Nephron (organoid): ENCODE measurements at regions not wholly inside any gene's neighbourhood (a gene's known extent, or its start where the extent isn't known, plus 50 kb on each side); places are given as distances from the start of the nearest gene placed in this dataset.
"Not testable (repeated sequence)": the region's sequence is repeated elsewhere in the genome, so short reads cannot be mapped to it uniquely, and the experiment has no call there.

Experiments used
- H3K27ac Mint-ChIP-seq, 3 experiments: 2 replicates each; pipeline ENCODE4 v1.8.0; 2020; ENCODE audit warnings: mixed read lengths in 3 of 3, mild to moderate bottlenecking in 2 of 3, moderate library complexity in 1 of 3
- H3K27me3 Mint-ChIP-seq: 2 replicates; pipeline ENCODE4 v1.8.0; 2021; ENCODE audit warnings: low read depth, mild to moderate bottlenecking, moderate library complexity, mixed read lengths
- H3K36me3 Mint-ChIP-seq: 2 replicates; pipeline ENCODE4 v1.8.0; 2020; ENCODE audit warnings: low read depth, mixed read lengths
- H3K4me1 Mint-ChIP-seq: 2 replicates; pipeline ENCODE4 v1.8.0; 2020; ENCODE audit warnings: mixed read lengths
- H3K4me3 Mint-ChIP-seq, 3 experiments: 2 replicates each; pipeline ENCODE4 v1.8.0; 2020; ENCODE audit warnings: mild to moderate bottlenecking in 3 of 3, mixed read lengths in 3 of 3, moderate library complexity in 2 of 3
- H3K9me3 Mint-ChIP-seq: 2 replicates; pipeline ENCODE4 v1.8.0; 2020; ENCODE audit warnings: mixed read lengths
- TF ChIP-seq, protein P1 (sequence below), 3 experiments: fragments of 200-600 bp; sonication (generic); IDR thresholded peaks; one replicate each; pipeline ENCODE4 v1.5.0; 2021; ENCODE audit warnings: antibody characterized with exemption in 3 of 3; ENCODE audit not compliant: unreplicated experiment in 3 of 3

DNA sequence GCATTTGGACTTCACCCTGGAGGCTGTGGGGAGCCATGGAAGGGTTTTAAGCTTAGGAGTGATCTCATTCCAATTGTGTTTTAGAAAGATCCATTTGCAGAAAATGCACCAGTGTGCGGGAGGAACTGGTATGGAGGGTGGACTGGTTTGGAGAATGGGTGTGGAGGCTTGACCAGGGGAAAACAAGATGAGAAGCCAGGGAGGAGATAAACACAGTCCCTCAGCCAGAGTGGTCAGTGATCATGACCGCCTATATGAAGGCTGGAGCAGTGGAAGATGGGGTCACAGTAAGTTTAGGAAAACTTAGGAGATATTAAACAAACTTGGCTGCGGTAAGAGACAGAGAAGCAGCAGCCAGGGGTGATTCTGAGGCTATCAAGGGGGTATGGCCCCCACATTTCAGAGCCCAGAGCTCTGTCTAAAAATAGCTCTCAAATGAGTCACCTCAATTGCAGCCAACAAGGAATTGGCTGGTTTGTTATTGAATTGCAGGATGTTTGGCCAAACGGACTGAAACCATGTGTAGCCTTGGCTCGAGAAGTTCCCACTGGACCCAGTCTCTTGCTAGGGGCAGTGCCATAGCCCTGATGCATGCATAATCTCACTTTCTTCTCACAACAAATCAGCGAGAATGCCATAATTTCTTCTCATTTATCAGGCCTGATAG, 159.9 kb upstream of the TOP1 start:
- H3K4me1 Mint-ChIP-seq, result peaks cover 33% of the 10 kb centered on the region
- H3K36me3 Mint-ChIP-seq, result no peaks in the 10 kb centered on the region
- TF ChIP-seq, protein P1, sequence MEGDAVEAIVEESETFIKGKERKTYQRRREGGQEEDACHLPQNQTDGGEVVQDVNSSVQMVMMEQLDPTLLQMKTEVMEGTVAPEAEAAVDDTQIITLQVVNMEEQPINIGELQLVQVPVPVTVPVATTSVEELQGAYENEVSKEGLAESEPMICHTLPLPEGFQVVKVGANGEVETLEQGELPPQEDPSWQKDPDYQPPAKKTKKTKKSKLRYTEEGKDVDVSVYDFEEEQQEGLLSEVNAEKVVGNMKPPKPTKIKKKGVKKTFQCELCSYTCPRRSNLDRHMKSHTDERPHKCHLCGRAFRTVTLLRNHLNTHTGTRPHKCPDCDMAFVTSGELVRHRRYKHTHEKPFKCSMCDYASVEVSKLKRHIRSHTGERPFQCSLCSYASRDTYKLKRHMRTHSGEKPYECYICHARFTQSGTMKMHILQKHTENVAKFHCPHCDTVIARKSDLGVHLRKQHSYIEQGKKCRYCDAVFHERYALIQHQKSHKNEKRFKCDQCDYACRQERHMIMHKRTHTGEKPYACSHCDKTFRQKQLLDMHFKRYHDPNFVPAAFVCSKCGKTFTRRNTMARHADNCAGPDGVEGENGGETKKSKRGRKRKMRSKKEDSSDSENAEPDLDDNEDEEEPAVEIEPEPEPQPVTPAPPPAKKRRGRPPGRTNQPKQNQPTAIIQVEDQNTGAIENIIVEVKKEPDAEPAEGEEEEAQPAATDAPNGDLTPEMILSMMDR (IDR thresholded peaks at IDR 0.05; ENCODE audit: unreplicated experiment in 3 of 3), result no peak
- peak overlapping the region; percentile 55 to 75 (median 65) for H3K27ac Mint-ChIP-seq
- H3K4me3 Mint-ChIP-seq, result no peak overlapping the region
- H3K9me3 Mint-ChIP-seq, result peaks cover 3% of the 10 kb centered on the region
- H3K27me3 Mint-ChIP-seq, result peaks cover 9% of the 10 kb centered on the region

DNA sequence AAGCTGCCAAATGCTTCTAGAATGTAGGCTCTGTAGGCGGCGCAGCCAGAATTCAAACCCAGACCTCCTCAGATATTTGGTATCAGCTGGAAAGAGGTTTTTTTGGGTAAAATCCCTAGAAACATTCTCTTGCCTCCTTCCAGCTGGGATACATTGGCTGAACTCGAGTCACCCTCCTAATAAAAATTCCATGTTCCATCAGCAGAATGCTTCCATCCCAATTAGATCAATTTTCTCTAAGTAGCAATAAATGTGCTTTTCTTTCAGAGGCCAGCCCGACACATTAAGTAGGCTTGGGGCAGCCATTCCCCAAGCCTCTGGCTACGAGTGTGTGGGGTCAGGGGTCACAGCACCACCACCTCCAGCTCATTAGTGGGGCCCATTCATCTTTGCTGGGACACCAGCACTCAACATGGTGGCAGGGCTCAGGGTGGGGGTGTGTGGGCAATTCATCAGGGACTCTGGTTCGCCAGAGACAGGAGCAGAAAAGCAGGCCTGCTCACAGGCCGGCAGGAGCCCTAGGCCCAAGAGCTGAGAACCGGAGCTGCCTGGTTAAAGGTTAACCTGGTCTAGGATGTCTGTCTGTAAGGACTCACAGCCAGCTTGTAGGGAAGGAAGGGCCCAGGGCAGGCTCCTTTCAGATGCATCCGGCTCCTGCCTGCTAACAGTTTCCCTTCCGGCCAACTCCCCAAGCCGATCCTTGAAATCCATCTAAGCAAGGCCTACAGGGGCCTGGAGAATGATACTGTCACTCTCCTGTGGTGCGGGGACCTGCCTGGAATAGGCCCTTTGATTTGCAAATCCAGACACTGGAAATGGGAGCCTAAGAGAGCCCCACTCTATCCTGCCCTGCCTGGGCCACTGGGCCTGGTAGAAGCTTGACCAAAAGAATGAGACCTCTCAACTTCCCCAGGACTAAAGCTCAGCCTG, 159.1 kb upstream of the TOP1 start:
- H3K27ac Mint-ChIP-seq, result peak overlapping the region; percentile 55 to 75 (median 65)
- no peaks in the 10 kb centered on the region for H3K36me3 Mint-ChIP-seq
- no peak overlapping the region for H3K4me3 Mint-ChIP-seq
- peaks cover 3% of the 10 kb centered on the region for H3K9me3 Mint-ChIP-seq
- peaks cover 26% of the 10 kb centered on the region for H3K4me1 Mint-ChIP-seq
- TF ChIP-seq, protein P1 (IDR thresholded peaks at IDR 0.05; ENCODE audit: unreplicated experiment in 3 of 3), result no peak
- H3K27me3 Mint-ChIP-seq, result peaks cover 12% of the 10 kb centered on the region

DNA sequence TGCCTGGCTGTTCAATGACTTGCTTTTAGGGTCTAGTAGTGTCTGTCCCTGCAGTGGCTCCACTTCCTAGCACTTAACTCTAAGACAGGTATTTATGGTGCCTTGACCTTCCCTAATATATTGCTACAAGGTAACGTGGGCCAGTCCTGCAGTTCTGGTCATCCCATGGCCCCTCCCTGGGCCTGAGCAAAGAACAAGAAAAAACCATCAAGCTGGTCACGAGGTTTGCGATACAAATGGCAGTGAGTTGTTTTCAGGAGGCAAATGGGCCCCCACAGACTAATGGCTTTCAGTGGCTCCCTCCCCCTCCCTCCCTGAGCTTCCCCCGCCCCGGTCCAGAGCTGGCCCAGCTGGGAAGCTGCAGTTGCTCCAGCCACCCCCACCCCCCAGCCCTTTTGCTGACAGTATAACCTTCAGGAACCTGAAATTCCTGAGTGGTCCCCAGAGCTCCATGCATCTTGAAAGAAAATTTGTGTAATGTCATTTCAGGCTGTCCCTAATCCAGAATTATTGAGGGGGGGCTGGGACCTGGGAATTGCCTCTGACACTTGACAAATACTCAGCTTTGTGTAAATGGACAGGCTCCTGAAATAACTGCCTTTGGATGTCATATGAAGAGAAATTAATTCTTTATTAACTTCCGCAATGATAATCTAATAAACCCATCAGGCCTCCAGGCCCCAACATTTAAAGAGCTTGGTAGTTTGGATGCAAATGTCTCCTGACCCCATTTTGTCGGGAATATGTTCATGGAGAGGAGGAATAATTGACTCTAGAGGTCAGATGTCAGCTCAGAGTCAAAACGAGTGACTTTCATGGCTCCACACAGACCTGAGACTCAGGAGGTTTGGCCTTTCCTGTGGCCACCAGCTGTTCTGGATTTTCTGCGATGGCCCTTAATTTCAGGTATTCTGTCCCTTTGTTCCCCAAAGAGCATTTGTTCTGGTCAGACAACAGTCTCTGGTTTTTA, 153.2 kb upstream of the TOP1 start:
- Mint-ChIP-seq H3K27me3 (peaks cover 12% of the 10 kb centered on the region), H3K36me3 (no peaks in the 10 kb centered on the region), H3K27ac (peak overlapping the region; percentile 23 to 80 (median 78)), H3K4me1 (peaks cover 5% of the 10 kb centered on the region), H3K4me3 (no peak overlapping the region), H3K9me3 (peaks cover 9% of the 10 kb centered on the region)
- TF ChIP-seq, protein P1 (IDR thresholded peaks at IDR 0.05; ENCODE audit: unreplicated experiment in 3 of 3), result no peak

DNA sequence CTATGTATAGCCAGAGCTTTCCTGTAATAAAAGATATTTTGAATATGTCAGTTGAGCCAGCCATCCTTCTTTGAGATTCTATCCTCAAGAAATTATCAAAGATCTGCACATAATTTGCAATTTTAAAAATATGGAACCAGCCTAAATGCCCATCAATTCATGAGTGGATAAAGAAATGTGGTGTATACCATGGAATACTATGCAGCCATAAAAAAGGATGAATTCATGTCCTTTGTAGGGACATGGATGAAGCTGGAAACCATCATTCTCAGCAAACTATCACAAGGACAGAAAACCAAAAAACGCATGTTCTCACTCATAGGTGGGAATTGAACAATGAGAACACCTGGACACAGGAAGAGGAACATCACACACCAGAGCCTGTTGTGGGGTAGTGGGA, 150.5 kb upstream of the TOP1 start:
- not testable (repeated sequence) for H3K27me3 Mint-ChIP-seq, H3K27ac Mint-ChIP-seq, H3K4me1 Mint-ChIP-seq, H3K4me3 Mint-ChIP-seq, H3K36me3 Mint-ChIP-seq
- H3K9me3 Mint-ChIP-seq, result peaks cover 14% of the 10 kb centered on the region

DNA sequence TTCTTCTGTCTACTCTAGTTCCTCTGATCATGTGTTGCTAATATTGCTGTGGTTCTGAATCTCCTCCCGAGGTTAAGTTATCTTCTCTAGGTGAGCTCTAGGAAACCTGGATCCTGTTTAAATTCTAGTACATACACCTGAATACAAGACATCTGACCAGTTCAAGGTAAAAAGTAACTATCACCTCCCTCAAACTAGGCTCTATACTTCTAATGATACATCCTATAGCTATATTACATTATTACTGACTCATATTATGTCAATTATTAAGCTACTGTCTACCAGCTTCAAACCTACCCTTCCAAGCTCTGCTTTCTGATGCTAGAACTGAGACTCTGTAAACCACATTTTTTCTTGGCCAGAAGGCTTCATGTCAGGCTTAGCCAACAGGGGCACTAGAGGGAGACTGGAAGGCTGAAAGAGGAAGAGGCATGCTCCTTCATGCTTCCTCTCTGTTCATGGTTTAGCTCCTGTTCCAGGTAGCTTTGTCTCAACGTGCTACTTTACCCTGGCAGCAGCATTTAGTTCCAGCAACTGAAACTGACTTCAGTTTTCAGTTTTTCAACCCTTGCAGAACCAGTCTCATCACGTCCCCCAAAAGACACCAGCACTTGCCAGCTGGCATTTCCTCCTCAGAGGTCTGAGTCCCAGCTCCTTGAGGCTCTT, 148.4 kb upstream of the TOP1 start:
- Mint-ChIP-seq H3K4me1 (peaks cover 1% of the 10 kb centered on the region), H3K27me3 (peaks cover 7% of the 10 kb centered on the region), H3K9me3 (peaks cover 14% of the 10 kb centered on the region), H3K36me3 (no peaks in the 10 kb centered on the region), H3K4me3 (no peak overlapping the region), H3K27ac (no peak overlapping the region)
- TF ChIP-seq, protein P1 (IDR thresholded peaks at IDR 0.05; ENCODE audit: unreplicated experiment in 3 of 3), result no peak
